HFFc6 (cell line): ENCODE measurements at regions not wholly inside any gene's neighbourhood (a gene's known extent, or its start where the extent isn't known, plus 50 kb on each side); places are given as distances from the start of the nearest gene placed in this dataset.

Experiments used
- DNase-seq: peaks from one replicate; pipeline ENCODE4 v3.0.0-alpha.2; 2018
- H3K27ac Mint-ChIP-seq: 2 replicates; pipeline ENCODE4 v1.8.0; 2020; ENCODE audit warnings: mild to moderate bottlenecking, mixed read lengths
- H3K27me3 Mint-ChIP-seq: 2 replicates; pipeline ENCODE4 v1.8.0; 2021; ENCODE audit warnings: mild to moderate bottlenecking, moderate library complexity, mixed read lengths; ENCODE audit not compliant: insufficient read depth
- H3K36me3 Mint-ChIP-seq: 2 replicates; pipeline ENCODE4 v1.8.0; 2021; ENCODE audit warnings: low read depth, mixed read lengths
- H3K4me1 Mint-ChIP-seq: 2 replicates; pipeline ENCODE4 v1.8.0; 2020; ENCODE audit warnings: low read depth, mixed read lengths
- H3K4me3 Mint-ChIP-seq: 2 replicates; pipeline ENCODE4 v1.8.0; 2020; ENCODE audit warnings: mild to moderate bottlenecking, moderate library complexity, mixed read lengths
- H3K9me3 Mint-ChIP-seq: 2 replicates; pipeline ENCODE4 v1.8.0; 2020; ENCODE audit warnings: mild to moderate bottlenecking, mixed read lengths
- TF ChIP-seq, protein P1 (sequence below): fragments of 200-600 bp; sonication (generic); IDR thresholded peaks from 2 replicates; pipeline ENCODE4 v1.5.0; 2021; ENCODE audit warnings: antibody characterized with exemption, mild to moderate bottlenecking

DNA sequence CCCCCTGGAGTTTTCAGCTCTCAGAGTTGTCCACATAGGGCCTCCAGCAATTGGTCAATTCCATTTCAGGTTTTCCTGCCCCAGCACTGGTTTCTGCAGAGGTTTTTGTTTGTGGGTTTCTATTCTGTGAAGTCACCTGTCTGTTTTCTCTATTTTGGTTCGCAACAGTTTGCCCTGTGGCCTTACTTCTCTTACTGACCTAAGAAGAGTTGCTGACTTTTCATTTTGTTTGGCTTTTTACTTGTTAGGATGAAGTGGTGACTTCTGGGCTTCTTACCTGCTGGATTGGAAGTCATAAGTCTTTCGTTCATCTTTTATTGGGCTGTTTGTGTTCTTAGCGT is 196.4 kb upstream of the PARP11 start:
- H3K27me3 Mint-ChIP-seq: no peaks in the 10 kb centered on the region; the same call in 1 of the 2 replicates
- TF ChIP-seq, protein P1, sequence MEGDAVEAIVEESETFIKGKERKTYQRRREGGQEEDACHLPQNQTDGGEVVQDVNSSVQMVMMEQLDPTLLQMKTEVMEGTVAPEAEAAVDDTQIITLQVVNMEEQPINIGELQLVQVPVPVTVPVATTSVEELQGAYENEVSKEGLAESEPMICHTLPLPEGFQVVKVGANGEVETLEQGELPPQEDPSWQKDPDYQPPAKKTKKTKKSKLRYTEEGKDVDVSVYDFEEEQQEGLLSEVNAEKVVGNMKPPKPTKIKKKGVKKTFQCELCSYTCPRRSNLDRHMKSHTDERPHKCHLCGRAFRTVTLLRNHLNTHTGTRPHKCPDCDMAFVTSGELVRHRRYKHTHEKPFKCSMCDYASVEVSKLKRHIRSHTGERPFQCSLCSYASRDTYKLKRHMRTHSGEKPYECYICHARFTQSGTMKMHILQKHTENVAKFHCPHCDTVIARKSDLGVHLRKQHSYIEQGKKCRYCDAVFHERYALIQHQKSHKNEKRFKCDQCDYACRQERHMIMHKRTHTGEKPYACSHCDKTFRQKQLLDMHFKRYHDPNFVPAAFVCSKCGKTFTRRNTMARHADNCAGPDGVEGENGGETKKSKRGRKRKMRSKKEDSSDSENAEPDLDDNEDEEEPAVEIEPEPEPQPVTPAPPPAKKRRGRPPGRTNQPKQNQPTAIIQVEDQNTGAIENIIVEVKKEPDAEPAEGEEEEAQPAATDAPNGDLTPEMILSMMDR: no peak
- no peak overlapping the region for H3K4me3 Mint-ChIP-seq
- peaks cover 20% of the 10 kb centered on the region for H3K9me3 Mint-ChIP-seq
- H3K36me3 Mint-ChIP-seq: peaks cover 4% of the 10 kb centered on the region; the same call in 1 of the 2 replicates
- DNase-seq: no peak
- no peaks in the 10 kb centered on the region for H3K4me1 Mint-ChIP-seq
- no peak overlapping the region for H3K27ac Mint-ChIP-seq

DNA sequence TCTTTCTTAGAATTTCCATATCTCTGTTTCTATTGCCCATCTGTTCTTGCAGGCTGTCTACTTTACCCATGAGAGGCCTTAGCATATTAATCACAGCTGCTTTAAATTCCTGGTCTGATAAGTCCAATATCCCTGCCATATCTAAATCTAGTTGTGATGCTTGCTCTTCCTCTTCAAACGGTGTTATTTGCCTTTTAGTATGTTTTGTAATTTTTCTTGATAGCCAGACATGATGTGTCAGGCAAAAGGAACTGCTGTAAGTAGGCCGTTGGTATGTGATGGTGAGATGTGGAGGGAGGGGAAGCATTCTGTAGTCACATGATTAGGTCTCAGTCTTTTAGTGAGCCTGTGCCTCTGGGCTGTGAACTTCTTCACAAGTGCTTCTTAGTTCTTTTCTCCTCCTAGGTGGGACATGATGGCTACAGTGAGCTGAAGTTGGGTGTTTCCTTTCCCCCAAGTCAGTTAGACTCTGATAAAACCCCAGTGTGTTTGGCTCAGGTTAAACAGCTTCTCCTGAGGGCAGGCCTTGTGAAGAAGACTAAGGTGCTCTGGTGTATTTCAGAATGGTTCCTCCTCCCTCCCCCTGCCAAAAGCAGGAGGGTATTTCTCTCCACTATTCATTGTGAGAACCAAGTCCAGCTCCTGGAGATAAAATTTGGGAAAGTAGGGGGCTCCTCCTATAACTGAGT is 195.9 kb upstream of the PARP11 start:
- H3K36me3 Mint-ChIP-seq: peaks cover 4% of the 10 kb centered on the region; the same call in 1 of the 2 replicates
- DNase-seq: peak; percentile 5
- H3K27me3 Mint-ChIP-seq: no peaks in the 10 kb centered on the region; the same call in 1 of the 2 replicates
- peaks cover 18% of the 10 kb centered on the region for H3K9me3 Mint-ChIP-seq
- H3K4me3 Mint-ChIP-seq: no peak overlapping the region
- H3K27ac Mint-ChIP-seq: no peak overlapping the region
- no peaks in the 10 kb centered on the region for H3K4me1 Mint-ChIP-seq
- TF ChIP-seq, protein P1: no peak

DNA sequence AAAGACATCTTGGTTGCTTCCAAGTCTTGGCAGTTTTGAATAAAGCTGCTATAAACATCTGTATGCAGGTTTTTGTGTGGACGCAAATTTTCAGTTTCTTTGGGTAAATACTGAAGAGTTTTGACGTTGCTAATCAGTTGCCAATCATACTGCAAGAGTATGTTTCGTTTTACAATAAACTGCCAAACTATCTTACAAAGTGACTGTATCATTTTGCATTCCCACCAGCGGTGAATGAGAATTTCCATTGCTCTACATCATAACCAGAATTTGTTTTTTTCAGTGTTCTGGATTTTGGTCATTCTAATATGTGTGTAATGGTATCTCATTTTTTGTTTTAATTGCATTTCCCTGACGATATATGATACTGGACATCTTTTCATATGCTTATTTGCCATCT is 190.8 kb upstream of the PARP11 start:
- Mint-ChIP-seq H3K4me3 (no peak overlapping the region), H3K4me1 (no peaks in the 10 kb centered on the region), H3K27me3 (peaks cover 2% of the 10 kb centered on the region; the same call in 1 of the 2 replicates), H3K9me3 (no peaks in the 10 kb centered on the region), H3K36me3 (no peaks in the 10 kb centered on the region), H3K27ac (no peak overlapping the region)
- DNase-seq: no peak
- TF ChIP-seq, protein P1: no peak

DNA sequence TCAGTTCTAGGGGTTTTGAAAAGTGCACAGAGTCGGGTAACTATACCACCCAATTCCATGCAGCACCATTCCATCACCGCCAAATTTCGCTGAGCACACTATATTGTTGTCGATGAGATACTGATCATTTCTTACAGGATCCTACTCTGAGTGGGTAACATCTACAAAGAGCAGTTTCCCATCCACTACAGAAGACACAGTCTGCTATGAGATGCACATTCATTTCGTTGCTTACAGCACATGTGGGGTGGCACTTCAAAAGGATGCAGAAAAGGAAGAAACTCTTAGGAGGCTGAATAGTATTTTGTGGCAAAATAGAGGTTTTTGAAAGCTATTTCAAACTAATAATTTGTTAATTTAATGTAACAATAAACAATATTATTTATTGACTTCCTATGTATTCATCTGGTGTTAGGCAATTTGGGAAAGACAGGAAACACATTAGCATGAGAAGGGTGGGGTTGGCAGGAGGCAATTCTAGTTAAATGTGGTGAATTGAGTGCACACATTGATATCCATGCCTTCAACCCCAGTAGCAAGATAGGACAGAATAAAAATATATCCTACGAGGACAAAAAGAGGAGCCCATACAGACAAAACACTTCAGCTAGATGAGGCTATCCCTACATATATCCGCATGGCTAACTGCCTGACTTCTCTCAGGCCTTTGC is 186.8 kb upstream of the PARP11 start:
- H3K4me1 Mint-ChIP-seq: no peaks in the 10 kb centered on the region
- DNase-seq: no peak
- H3K4me3 Mint-ChIP-seq: no peak overlapping the region
- no peaks in the 10 kb centered on the region for H3K36me3 Mint-ChIP-seq
- no peaks in the 10 kb centered on the region for H3K9me3 Mint-ChIP-seq
- no peak overlapping the region for H3K27ac Mint-ChIP-seq
- peaks cover 10% of the 10 kb centered on the region; the same call in 1 of the 2 replicates for H3K27me3 Mint-ChIP-seq
- TF ChIP-seq, protein P1: no peak

DNA sequence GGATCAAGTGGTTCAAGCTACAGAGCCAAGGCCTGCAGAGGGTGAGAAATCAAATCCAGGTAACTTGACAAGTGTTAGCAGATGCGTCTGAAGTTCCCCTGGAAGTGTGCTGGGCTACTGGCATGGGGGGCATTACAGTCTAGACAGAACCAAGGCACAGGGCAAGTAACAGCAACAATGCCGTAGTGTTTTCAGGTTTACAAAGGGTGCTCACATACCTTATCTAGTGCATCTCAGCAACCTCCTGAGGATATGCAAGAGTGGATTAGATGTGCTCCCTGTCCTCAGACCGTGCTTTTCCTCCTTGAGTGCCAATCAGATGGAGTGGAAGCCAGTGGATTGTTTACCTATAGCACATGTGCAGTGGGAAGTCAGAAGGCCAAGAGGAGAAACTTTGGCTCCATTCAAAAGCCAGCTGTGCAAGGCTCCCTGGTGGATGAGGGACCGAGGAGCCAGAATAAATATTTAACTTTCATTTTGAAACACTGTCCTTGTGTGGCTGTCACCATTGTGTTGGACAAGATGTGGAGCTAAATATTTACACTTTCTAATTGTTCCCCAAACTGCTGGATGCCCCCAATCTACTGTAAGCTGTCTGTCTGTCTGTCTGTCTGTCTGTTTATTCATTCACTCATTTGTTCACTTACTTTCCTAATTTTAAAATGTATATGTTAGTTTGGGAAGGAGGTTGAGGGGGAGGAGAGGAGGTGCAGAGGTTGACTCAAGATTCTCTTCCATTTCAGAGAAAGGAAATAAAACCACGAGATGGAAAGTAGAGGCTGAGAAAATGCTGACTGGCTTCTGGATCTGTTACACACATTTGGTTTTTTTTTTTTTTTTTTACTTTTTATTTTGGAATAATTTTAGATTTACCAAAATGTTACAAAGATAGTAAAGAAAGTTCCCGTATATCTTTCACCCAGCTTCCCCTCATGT is 184.0 kb upstream of the PARP11 start:
- TF ChIP-seq, protein P1: no peak
- no peaks in the 10 kb centered on the region for H3K4me1 Mint-ChIP-seq
- no peaks in the 10 kb centered on the region for H3K36me3 Mint-ChIP-seq
- H3K27ac Mint-ChIP-seq: no peak overlapping the region
- no peak for DNase-seq
- no peak overlapping the region for H3K4me3 Mint-ChIP-seq
- peaks cover 20% of the 10 kb centered on the region for H3K27me3 Mint-ChIP-seq
- H3K9me3 Mint-ChIP-seq: no peaks in the 10 kb centered on the region
